HPDE6-E6E7 (cell line): ENCODE measurements at regions not wholly inside any gene's neighbourhood (a gene's known extent, or its start where the extent isn't known, plus 50 kb on each side); places are given as distances from the start of the nearest gene placed in this dataset.

Experiments used
- DNase-seq: peaks from one replicate; pipeline ENCODE4 v3.0.0; 2011; ENCODE audit warnings: missing footprints; ENCODE audit errors: extremely low spot score

GRCh38 chr3:80492162-80492561, 724.4 kb upstream of the ROBO1 start:
- DNase-seq, result no peak

GRCh38 chr3:80472961-80473360, 705.2 kb upstream of the ROBO1 start:
- no peak for DNase-seq

- DNase-seq, result no peak
Observed at GRCh38 chr3:80472459-80472858, 704.7 kb upstream of the ROBO1 start.

- DNase-seq, result no peak
Observed at GRCh38 chr3:80470433-80470832, 702.6 kb upstream of the ROBO1 start.

GRCh38 chr3:80465746-80466145, 697.9 kb upstream of the ROBO1 start:
- DNase-seq, result no peak

GRCh38 chr3:80451393-80451792, 683.6 kb upstream of the ROBO1 start:
- DNase-seq, result no peak

GRCh38 chr3:80445641-80446040, 677.8 kb upstream of the ROBO1 start:
- DNase-seq, result no peak

- no peak for DNase-seq
Observed at GRCh38 chr3:80445053-80445452, 677.3 kb upstream of the ROBO1 start.

GRCh38 chr3:80439490-80439889, 671.7 kb upstream of the ROBO1 start:
- DNase-seq, result no peak

GRCh38 chr3:80434366-80434765, 666.6 kb upstream of the ROBO1 start:
- no peak for DNase-seq

- no peak for DNase-seq
Observed at GRCh38 chr3:80424951-80425350, 657.2 kb upstream of the ROBO1 start.

GRCh38 chr3:80408030-80408721, 640.4 kb upstream of the ROBO1 start:
- no peak for DNase-seq

GRCh38 chr3:80405618-80406017, 637.8 kb upstream of the ROBO1 start:
- no peak for DNase-seq

GRCh38 chr3:80395023-80395422, 627.2 kb upstream of the ROBO1 start:
- DNase-seq, result no peak

- DNase-seq, result no peak
Observed at GRCh38 chr3:80391573-80391972, 623.8 kb upstream of the ROBO1 start.

GRCh38 chr3:80384811-80385210, 617.0 kb upstream of the ROBO1 start:
- no peak for DNase-seq

- no peak for DNase-seq
Observed at GRCh38 chr3:80374423-80374822, 606.6 kb upstream of the ROBO1 start.

- no peak for DNase-seq
Observed at GRCh38 chr3:80368616-80369015, 600.8 kb upstream of the ROBO1 start.

GRCh38 chr3:80366808-80367548, 599.2 kb upstream of the ROBO1 start:
- DNase-seq, result no peak

GRCh38 chr3:80357761-80358160, 590.0 kb upstream of the ROBO1 start:
- no peak for DNase-seq

- DNase-seq, result no peak
Observed at GRCh38 chr3:80355144-80355543, 587.3 kb upstream of the ROBO1 start.

GRCh38 chr3:80351201-80351600, 583.4 kb upstream of the ROBO1 start:
- no peak for DNase-seq

- no peak for DNase-seq
Observed at GRCh38 chr3:80350771-80351170, 583.0 kb upstream of the ROBO1 start.

GRCh38 chr3:80338366-80338765, 570.6 kb upstream of the ROBO1 start:
- DNase-seq, result no peak
